ENCODE measurements at regions not wholly inside any gene's neighbourhood (a gene's known extent, or its start where the extent isn't known, plus 50 kb on each side); places are given as distances from the start of the nearest gene placed in this dataset.

GRCh38 chr2:52956118-52956517 lies 811.5 kb upstream of the CHAC2 start (continued):
- TF ChIP-seq CREB1 (CRISPR knock-in tag; IDR thresholded peaks at IDR 0.05; ENCODE audit: low read depth) (no peak), ZNF114 (CRISPR knock-in tag; IDR thresholded peaks at IDR 0.05) (no peak), JUNB (IDR thresholded peaks at IDR 0.05; ENCODE audit: unreplicated experiment) (no peak), NANOG (IDR thresholded peaks at IDR 0.05; ENCODE audit: borderline replicate concordance) (no peak), ETS1 (IDR thresholded peaks at IDR 0.05) (no peak)

GRCh38 chr2:52955079-52955478 lies 812.5 kb upstream of the CHAC2 start:
- peaks cover 8% of the 10 kb centered on the region; the same call in 2 of the 3 replicates for H3K9me3 Mint-ChIP-seq
- peaks cover 7% of the 10 kb centered on the region; the same call in 1 of the 2 replicates for H3K9me2 ChIP-seq (ENCODE audit: insufficient read depth)
- no peaks in the 10 kb centered on the region for H3K79me2 ChIP-seq (replicated peaks; ENCODE audit: insufficient read depth)
- H3K27ac ChIP-seq (ENCODE audit: low read depth), result no peak overlapping the region
- H3K36me3 Mint-ChIP-seq (ENCODE audit: low read depth), result peaks cover 9% of the 10 kb centered on the region; the same call in 2 of the 3 replicates
- ATAC-seq (no peak), DNase-seq (ENCODE audit: low spot score) (no peak)
- H3K4me2 ChIP-seq, result no peak overlapping the region
- H3F3A ChIP-seq (replicated peaks; ENCODE audit: low read depth), result no peaks in the 10 kb centered on the region
- H3K27me3 ChIP-seq (ENCODE audit: insufficient read depth), result no peaks in the 10 kb centered on the region
- H2AFZ ChIP-seq, result no peak overlapping the region
- no peaks in the 10 kb centered on the region for H3K4me1 ChIP-seq (ENCODE audit: insufficient read depth)
- H3K4me1 Mint-ChIP-seq, result peaks cover 8% of the 10 kb centered on the region
- H4K20me1 ChIP-seq (replicated peaks; ENCODE audit: insufficient read depth), result no peaks in the 10 kb centered on the region
- H3K4me3 Mint-ChIP-seq, result no peak overlapping the region
- H3K4me3 ChIP-seq, result no peak overlapping the region
- no peak overlapping the region for H3K27ac Mint-ChIP-seq
- TF ChIP-seq ETS1 (IDR thresholded peaks at IDR 0.05) (no peak), REST (IDR thresholded peaks at IDR 0.05; ENCODE audit: unreplicated experiment) (peak; percentile 62)
- H3K27me3 Mint-ChIP-seq (ENCODE audit: insufficient read depth, low read depth, poor library complexity), result no peaks in the 10 kb centered on the region
- no peaks in the 10 kb centered on the region for H3K36me3 ChIP-seq (ENCODE audit: insufficient read depth)

- no peak for DNase-seq (ENCODE audit: low spot score)
- Mint-ChIP-seq H3K27me3 (ENCODE audit: insufficient read depth, low read depth, poor library complexity) (no peaks in the 10 kb centered on the region), H3K9me3 (peaks cover 7% of the 10 kb centered on the region; the same call in 2 of the 3 replicates), H3K36me3 (ENCODE audit: low read depth) (0 out of 3 replicates have a peak, but pooled peaks cover 2% of the 10 kb centered on the region), H3K4me1 (no peaks in the 10 kb centered on the region), H3K27ac (no peak overlapping the region), H3K4me3 (no peak overlapping the region)
- Histone ChIP-seq H3K4me1 (ENCODE audit: insufficient read depth) (no peaks in the 10 kb centered on the region), H3K4me2 (no peak overlapping the region), H3K27me3 (ENCODE audit: insufficient read depth) (no peaks in the 10 kb centered on the region), H4K20me1 (replicated peaks; ENCODE audit: insufficient read depth) (no peaks in the 10 kb centered on the region), H3F3A (replicated peaks; ENCODE audit: low read depth) (no peaks in the 10 kb centered on the region), H3K9me2 (ENCODE audit: insufficient read depth) (peaks cover 11% of the 10 kb centered on the region), H3K4me3 (no peak overlapping the region), H3K36me3 (ENCODE audit: insufficient read depth) (no peaks in the 10 kb centered on the region), H2AFZ (no peak overlapping the region), H3K79me2 (replicated peaks; ENCODE audit: insufficient read depth) (no peaks in the 10 kb centered on the region), H3K27ac (ENCODE audit: low read depth) (no peak overlapping the region)
- no peak for ATAC-seq
- no peak for TF ChIP-seq NANOG (IDR thresholded peaks at IDR 0.05; ENCODE audit: borderline replicate concordance)
- TF ChIP-seq REST (IDR thresholded peaks at IDR 0.05; ENCODE audit: unreplicated experiment), result no peak
- no peak for TF ChIP-seq ZNF114 (CRISPR knock-in tag; IDR thresholded peaks at IDR 0.05)
- no peak for TF ChIP-seq ZNF331 (CRISPR knock-in tag; IDR thresholded peaks at IDR 0.05; ENCODE audit: low read depth)
- no peak for TF ChIP-seq POLR2AphosphoS5 (IDR thresholded peaks at IDR 0.05; ENCODE audit: low read depth)
- no peak for TF ChIP-seq ETS1 (IDR thresholded peaks at IDR 0.05)
- TF ChIP-seq CREB1 (CRISPR knock-in tag; IDR thresholded peaks at IDR 0.05; ENCODE audit: low read depth), result no peak
- TF ChIP-seq STAT1 (IDR thresholded peaks at IDR 0.05; ENCODE audit: unreplicated experiment), result no peak
- no peak for TF ChIP-seq EZH2phosphoT487 (IDR thresholded peaks at IDR 0.05; ENCODE audit: unreplicated experiment)
- TF ChIP-seq JUNB (IDR thresholded peaks at IDR 0.05; ENCODE audit: unreplicated experiment), result no peak
These were observed 827.5 kb upstream of the CHAC2 start for GRCh38 chr2:52940101-52940500.

Data from GM23338 (cell line).